HepG2 (cell line): ENCODE measurements at regions not wholly inside any gene's neighbourhood (a gene's known extent, or its start where the extent isn't known, plus 50 kb on each side); places are given as distances from the start of the nearest gene placed in this dataset.

Experiments
- CBFB ChIP-seq: sonication (generic); formaldehyde crosslinking; IDR thresholded peaks from 2 replicates; pipeline ENCODE4 v1.4.0; 2020; ENCODE audit warnings: missing genetic modification reagents
- CENPX ChIP-seq: sonication (generic); formaldehyde crosslinking; IDR thresholded peaks from 2 replicates; pipeline ENCODE4 v1.9.0; 2021; ENCODE audit warnings: mild to moderate bottlenecking, missing genetic modification reagents, moderate library complexity
- HNRNPUL1 ChIP-seq: fragments of 200-400 bp; formaldehyde crosslinking; IDR thresholded peaks from 2 replicates; pipeline ENCODE4 v1.6.1; 2017; ENCODE audit warnings: low read depth, mild to moderate bottlenecking, low read length, moderate library complexity
- RAD51 ChIP-seq: fragments of 450-650 bp; IDR thresholded peaks from 2 replicates; pipeline ENCODE4 v1.6.1; 2016; ENCODE audit warnings: borderline replicate concordance
- SETDB1 ChIP-seq: sonication (generic); formaldehyde crosslinking; IDR thresholded peaks from 2 replicates; pipeline ENCODE4 v1.5.1; 2020; ENCODE audit warnings: missing genetic modification reagents, mild to moderate bottlenecking, borderline replicate concordance
- SRY ChIP-seq: sonication (generic); formaldehyde crosslinking; IDR thresholded peaks from 2 replicates; pipeline ENCODE4 v1.8.0; 2022; ENCODE audit warnings: mild to moderate bottlenecking, missing genetic modification reagents
- YY1 ChIP-seq: IDR thresholded peaks from 2 replicates; pipeline ENCODE4 v1.6.1; 2011; ENCODE audit warnings: low read length, low read depth, moderate library complexity, mild to moderate bottlenecking; ENCODE audit not compliant: insufficient read depth, insufficient replicate concordance
- ZBTB8A ChIP-seq: sonication (generic); formaldehyde crosslinking; IDR thresholded peaks from 2 replicates; pipeline ENCODE4 v1.4.0; 2020; ENCODE audit warnings: mild to moderate bottlenecking, low read depth, missing genetic modification reagents, borderline replicate concordance
- ZNF530 ChIP-seq: sonication (generic); formaldehyde crosslinking; IDR thresholded peaks from 2 replicates; pipeline ENCODE4 v1.5.0; 2020; ENCODE audit warnings: low read depth, mild to moderate bottlenecking, missing genetic modification reagents
- TF ChIP-seq, protein P1 (sequence below): IDR thresholded peaks from 2 replicates; pipeline ENCODE4 v1.6.1; 2016; ENCODE audit warnings: missing biosample characterization, missing genetic modification reagents, low read depth
- TF ChIP-seq, protein P2 (sequence below): sonication (generic); formaldehyde crosslinking; IDR thresholded peaks from 2 replicates; pipeline ENCODE4 v1.4.0; 2020; ENCODE audit warnings: low read depth, mild to moderate bottlenecking, missing genetic modification reagents
- TF ChIP-seq, protein P3 (sequence below): IDR thresholded peaks from 2 replicates; pipeline ENCODE4 v1.6.1; 2012; ENCODE audit warnings: inconsistent platforms
- TF ChIP-seq, protein P4 (sequence below): sonication (generic); formaldehyde crosslinking; IDR thresholded peaks from 2 replicates; pipeline ENCODE4 v1.5.0; 2020; ENCODE audit warnings: mild to moderate bottlenecking, missing genetic modification reagents, moderate library complexity
- TF ChIP-seq, protein P5 (sequence below): fragments of 450-650 bp; IDR thresholded peaks from 2 replicates; pipeline ENCODE4 v1.6.1; 2016

DNA sequence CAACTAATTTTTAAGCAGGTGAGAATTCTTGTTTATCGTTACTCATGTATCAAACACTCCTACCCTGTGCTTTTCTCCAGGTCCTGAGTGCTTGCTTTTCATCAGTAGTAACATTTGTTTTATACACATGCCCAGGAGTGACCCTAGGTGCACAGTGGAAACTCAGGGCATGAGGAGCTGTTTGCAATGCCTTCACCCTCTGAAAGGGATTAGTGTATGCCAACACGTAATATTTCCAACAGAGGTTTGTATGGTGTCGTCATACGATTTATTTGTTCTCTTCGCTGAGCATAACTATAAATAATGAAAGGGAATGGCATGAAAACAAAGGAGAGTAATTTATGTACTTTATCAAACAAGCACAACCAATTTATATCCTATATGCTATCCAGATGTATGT lies 537.4 kb upstream of the MMS22L start:
- TF ChIP-seq SRY (no peak), CBFB (no peak), ZNF530 (CRISPR knock-in tag) (no peak), HNRNPUL1 (no peak), CENPX (no peak), RAD51 (no peak), SETDB1 (CRISPR knock-in tag) (no peak), ZBTB8A (CRISPR knock-in tag) (no peak), YY1 (no peak)
- TF ChIP-seq, protein P1, sequence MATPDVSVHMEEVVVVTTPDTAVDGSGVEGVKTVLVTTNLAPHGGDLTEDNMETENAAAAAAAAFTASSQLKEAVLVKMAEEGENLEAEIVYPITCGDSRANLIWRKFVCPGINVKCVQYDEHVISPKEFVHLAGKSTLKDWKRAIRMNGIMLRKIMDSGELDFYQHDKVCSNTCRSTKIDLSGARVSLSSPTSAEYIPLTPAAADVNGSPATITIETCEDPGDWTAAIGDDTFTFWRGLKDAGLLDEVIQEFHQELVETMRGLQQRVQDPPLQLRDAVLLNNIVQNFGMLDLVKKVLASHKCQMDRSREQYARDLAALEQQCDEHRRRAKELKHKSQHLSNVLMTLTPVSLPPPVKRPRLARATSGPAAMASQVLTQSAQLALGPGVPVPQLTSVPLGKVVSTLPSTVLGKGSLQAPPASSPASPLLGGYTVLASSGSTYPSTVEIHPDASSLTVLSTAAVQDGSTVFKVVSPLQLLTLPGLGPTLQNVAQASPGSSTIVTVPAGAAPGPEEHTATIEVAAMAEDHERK (CRISPR knock-in tag) = no peak
- TF ChIP-seq, protein P2, sequence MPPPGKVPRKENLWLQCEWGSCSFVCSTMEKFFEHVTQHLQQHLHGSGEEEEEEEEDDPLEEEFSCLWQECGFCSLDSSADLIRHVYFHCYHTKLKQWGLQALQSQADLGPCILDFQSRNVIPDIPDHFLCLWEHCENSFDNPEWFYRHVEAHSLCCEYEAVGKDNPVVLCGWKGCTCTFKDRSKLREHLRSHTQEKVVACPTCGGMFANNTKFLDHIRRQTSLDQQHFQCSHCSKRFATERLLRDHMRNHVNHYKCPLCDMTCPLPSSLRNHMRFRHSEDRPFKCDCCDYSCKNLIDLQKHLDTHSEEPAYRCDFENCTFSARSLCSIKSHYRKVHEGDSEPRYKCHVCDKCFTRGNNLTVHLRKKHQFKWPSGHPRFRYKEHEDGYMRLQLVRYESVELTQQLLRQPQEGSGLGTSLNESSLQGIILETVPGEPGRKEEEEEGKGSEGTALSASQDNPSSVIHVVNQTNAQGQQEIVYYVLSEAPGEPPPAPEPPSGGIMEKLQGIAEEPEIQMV (CRISPR knock-in tag) = no peak
- TF ChIP-seq, protein P3, sequence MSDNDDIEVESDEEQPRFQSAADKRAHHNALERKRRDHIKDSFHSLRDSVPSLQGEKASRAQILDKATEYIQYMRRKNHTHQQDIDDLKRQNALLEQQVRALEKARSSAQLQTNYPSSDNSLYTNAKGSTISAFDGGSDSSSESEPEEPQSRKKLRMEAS = no peak
- TF ChIP-seq, protein P4, sequence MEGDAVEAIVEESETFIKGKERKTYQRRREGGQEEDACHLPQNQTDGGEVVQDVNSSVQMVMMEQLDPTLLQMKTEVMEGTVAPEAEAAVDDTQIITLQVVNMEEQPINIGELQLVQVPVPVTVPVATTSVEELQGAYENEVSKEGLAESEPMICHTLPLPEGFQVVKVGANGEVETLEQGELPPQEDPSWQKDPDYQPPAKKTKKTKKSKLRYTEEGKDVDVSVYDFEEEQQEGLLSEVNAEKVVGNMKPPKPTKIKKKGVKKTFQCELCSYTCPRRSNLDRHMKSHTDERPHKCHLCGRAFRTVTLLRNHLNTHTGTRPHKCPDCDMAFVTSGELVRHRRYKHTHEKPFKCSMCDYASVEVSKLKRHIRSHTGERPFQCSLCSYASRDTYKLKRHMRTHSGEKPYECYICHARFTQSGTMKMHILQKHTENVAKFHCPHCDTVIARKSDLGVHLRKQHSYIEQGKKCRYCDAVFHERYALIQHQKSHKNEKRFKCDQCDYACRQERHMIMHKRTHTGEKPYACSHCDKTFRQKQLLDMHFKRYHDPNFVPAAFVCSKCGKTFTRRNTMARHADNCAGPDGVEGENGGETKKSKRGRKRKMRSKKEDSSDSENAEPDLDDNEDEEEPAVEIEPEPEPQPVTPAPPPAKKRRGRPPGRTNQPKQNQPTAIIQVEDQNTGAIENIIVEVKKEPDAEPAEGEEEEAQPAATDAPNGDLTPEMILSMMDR (CRISPR knock-in tag) = no peak
- TF ChIP-seq, protein P5, sequence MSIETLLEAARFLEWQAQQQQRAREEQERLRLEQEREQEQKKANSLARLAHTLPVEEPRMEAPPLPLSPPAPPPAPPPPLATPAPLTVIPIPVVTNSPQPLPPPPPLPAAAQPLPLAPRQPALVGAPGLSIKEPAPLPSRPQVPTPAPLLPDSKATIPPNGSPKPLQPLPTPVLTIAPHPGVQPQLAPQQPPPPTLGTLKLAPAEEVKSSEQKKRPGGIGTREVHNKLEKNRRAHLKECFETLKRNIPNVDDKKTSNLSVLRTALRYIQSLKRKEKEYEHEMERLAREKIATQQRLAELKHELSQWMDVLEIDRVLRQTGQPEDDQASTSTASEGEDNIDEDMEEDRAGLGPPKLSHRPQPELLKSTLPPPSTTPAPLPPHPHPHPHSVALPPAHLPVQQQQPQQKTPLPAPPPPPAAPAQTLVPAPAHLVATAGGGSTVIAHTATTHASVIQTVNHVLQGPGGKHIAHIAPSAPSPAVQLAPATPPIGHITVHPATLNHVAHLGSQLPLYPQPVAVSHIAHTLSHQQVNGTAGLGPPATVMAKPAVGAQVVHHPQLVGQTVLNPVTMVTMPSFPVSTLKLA = no peak
